A549 (cell line): ENCODE measurements at regions not wholly inside any gene's neighbourhood (a gene's known extent, or its start where the extent isn't known, plus 50 kb on each side); places are given as distances from the start of the nearest gene placed in this dataset.

Source experiments
- ATAC-seq, 2 experiments: fragments of 200-7000 bp in 1 of 2; fragments of >200 bp in 1 of 2; cut with Nextera tagmentation in 1 of 2; cut with Tn5 transposase in 1 of 2; 3 replicates each; pipeline versions ENCODE4 v1.8.0 to v1.9.1; 2018 to 2020; ENCODE audit warnings: mild to moderate bottlenecking in 1 of 2, moderate library complexity in 1 of 2
- CTCF ChIA-PET: fragments of 300-600 bp; sonication (Branson Sonifier 250); formaldehyde crosslinking; extraction: SDS; loops from one replicate; lab custom pipeline; 2021; ENCODE audit warnings: antibody characterized with exemption, inconsistent platforms; lab: Yijun Ruan, JAX
- POLR2A ChIA-PET: fragments of 350-600 bp; formaldehyde crosslinking; extraction: SDS; loops from one replicate; lab custom pipeline; 2021; ENCODE audit warnings: antibody characterized with exemption, inconsistent platforms; lab: Yijun Ruan, JAX
- DNase-seq, 2 experiments: peaks; one replicate each; pipeline versions ENCODE4 v3.0.0 to v3.0.0-alpha.2; 2011 to 2016; ENCODE audit warnings: low read depth in 1 of 2, low spot score in 1 of 2
- FAIRE-seq: peaks from 2 replicates; lab custom pipeline; 2011; peaks lifted over from hg19 to GRCh38; lab: Jason Lieb, UNC
- H3K27ac ChIP-seq, 2 experiments: fragments of >200 bp; sonication (Bioruptor Twin); formaldehyde crosslinking; 3 replicates each; pipeline ENCODE4 v1.5.1; 2016 to 2017
- H3K4me1 ChIP-seq: fragments of >200 bp; sonication (Bioruptor Twin); formaldehyde crosslinking; 3 replicates; pipeline ENCODE4 v1.6.1; 2016
- H3K4me2 ChIP-seq: fragments of >200 bp; sonication (Bioruptor Twin); formaldehyde crosslinking; 3 replicates; pipeline ENCODE4 v1.6.1; 2016
- H3K4me3 ChIP-seq: fragments of >200 bp; sonication (Bioruptor Twin); formaldehyde crosslinking; 3 replicates; pipeline ENCODE4 v1.5.1; 2016
- H3K9me3 ChIP-seq: fragments of >200 bp; sonication (Bioruptor Twin); formaldehyde crosslinking; 3 replicates; pipeline ENCODE4 v1.6.1; 2016
- BCL3 ChIP-seq: fragments of >200 bp; sonication (Bioruptor Twin); formaldehyde crosslinking; IDR thresholded peaks from 3 replicates; pipeline ENCODE4 v1.6.1; 2016
- CEBPB ChIP-seq, 2 experiments: fragments of >200 bp in 1 of 2; sonication (Bioruptor Twin) in 1 of 2; formaldehyde crosslinking in 1 of 2; IDR thresholded peaks; 2 replicates each; pipeline ENCODE4 v1.6.1; 2012 to 2016
- E2F6 ChIP-seq: IDR thresholded peaks from 2 replicates; pipeline ENCODE4 v1.6.1; 2012; ENCODE audit warnings: low read depth, borderline replicate concordance
- EP300 ChIP-seq, 2 experiments: fragments of >200 bp; sonication (Bioruptor Twin); formaldehyde crosslinking; IDR thresholded peaks; 2 replicates in 1 of 2; 3 replicates in 1 of 2; pipeline ENCODE4 v1.6.1; 2016 to 2017
- FOSL2 ChIP-seq, 2 experiments: fragments of 450-650 bp in 1 of 2; fragments of >200 bp in 1 of 2; sonication (Bioruptor Twin) in 1 of 2; formaldehyde crosslinking; IDR thresholded peaks; 2 replicates each; pipeline versions ENCODE4 v1.5.0 to v1.6.1; 2016 to 2020; ENCODE audit warnings: mild to moderate bottlenecking in 1 of 2, moderate library complexity in 1 of 2
- HES2 ChIP-seq: fragments of >200 bp; sonication (Bioruptor Twin); formaldehyde crosslinking; IDR thresholded peaks from 2 replicates; pipeline ENCODE4 v1.6.1; 2016
- KDM1A ChIP-seq: fragments of 200-600 bp; sonication (generic); IDR thresholded peaks from 2 replicates; pipeline ENCODE4 v1.6.1; 2016; ENCODE audit warnings: low read depth, mild to moderate bottlenecking
- MAFK ChIP-seq: fragments of 450-650 bp; IDR thresholded peaks from 2 replicates; pipeline ENCODE4 v1.6.1; 2014; ENCODE audit not compliant: partially characterized antibody
- MAX ChIP-seq: IDR thresholded peaks from 2 replicates; pipeline ENCODE4 v1.6.1; 2012
- MYC ChIP-seq: IDR thresholded peaks from 2 replicates; pipeline ENCODE4 v1.6.1; 2012; ENCODE audit warnings: mild to moderate bottlenecking, inconsistent platforms, low read length, improper control_type of control experiment, borderline replicate concordance
- NFE2L2 ChIP-seq: fragments of 150-350 bp; conservative IDR thresholded peaks from 2 replicates; pipeline ENCODE4 v1.6.1; 2014; ENCODE audit warnings: low read length
- PBX3 ChIP-seq: IDR thresholded peaks from 2 replicates; pipeline ENCODE4 v1.6.1; 2012
- POLR2A ChIP-seq: IDR thresholded peaks from 2 replicates; pipeline ENCODE4 v1.6.1; 2012; ENCODE audit warnings: mild to moderate bottlenecking, low read length
- REST ChIP-seq: fragments of 200-600 bp; sonication (generic); IDR thresholded peaks from 2 replicates; pipeline ENCODE4 v1.6.1; 2016; ENCODE audit warnings: antibody characterized with exemption, mild to moderate bottlenecking, moderate library complexity
- RNF2 ChIP-seq: fragments of 200-600 bp; sonication (generic); IDR thresholded peaks from 2 replicates; pipeline ENCODE4 v1.6.1; 2016; ENCODE audit warnings: low read depth, mild to moderate bottlenecking, antibody characterized with exemption, moderate library complexity, borderline replicate concordance
- SREBF2 ChIP-seq: fragments of 450-650 bp; IDR thresholded peaks from 2 replicates; pipeline ENCODE4 v1.6.1; 2014; ENCODE audit warnings: mild to moderate bottlenecking, moderate library complexity
- TP53 ChIP-seq: fragments of 250-450 bp; sonication (Bioruptor Pico); IDR thresholded peaks from 2 replicates; pipeline ENCODE4 v1.5.0; 2021; ENCODE audit warnings: mild to moderate bottlenecking, moderate library complexity
- USF2 ChIP-seq: fragments of 450-650 bp; IDR thresholded peaks from 2 replicates; pipeline ENCODE4 v1.6.1; 2014; ENCODE audit warnings: antibody characterized with exemption
- ZFP36 ChIP-seq: fragments of 450-650 bp; IDR thresholded peaks from 2 replicates; pipeline ENCODE4 v1.6.1; 2014; ENCODE audit warnings: borderline replicate concordance; ENCODE audit not compliant: partially characterized antibody
- ZNF302 ChIP-seq: fragments of 250-450 bp; sonication (Bioruptor Pico); IDR thresholded peaks from 2 replicates; pipeline ENCODE4 v1.9.0; 2021; ENCODE audit warnings: inconsistent platforms, mild to moderate bottlenecking, moderate library complexity
- WGBS: methylation state at CpG from one replicate; pipeline ENCODE4 v1.1.6; 2017; ENCODE audit errors: missing lambda C conversion rate; 5-methylcytosine and 5-hydroxymethylcytosine counted together

GRCh38 chr13:53165261-53165660 lies 136.6 kb downstream of the OLFM4 start:
- H3K4me2 ChIP-seq: no peak overlapping the region
- WGBS: 10% methylated on average over 4 of the region's 4 CpGs
- FAIRE-seq (no peak), DNase-seq (no peak), ATAC-seq (no peak)
- ChIA-PET CTCF (no interaction called here), POLR2A (no interaction called here)
- no peaks in the 10 kb centered on the region for H3K4me1 ChIP-seq
- no peak overlapping the region for H3K27ac ChIP-seq
- TF ChIP-seq NFE2L2 (no peak), MYC (no peak), REST (no peak), SREBF2 (no peak)
- H3K9me3 ChIP-seq: no peaks in the 10 kb centered on the region
- no peak overlapping the region for H3K4me3 ChIP-seq

- FAIRE-seq (no peak), ATAC-seq (no peak), DNase-seq (no peak)
- no peak overlapping the region for H3K4me3 ChIP-seq
- H3K9me3 ChIP-seq: no peaks in the 10 kb centered on the region
- H3K4me2 ChIP-seq: no peak overlapping the region
- ChIA-PET CTCF (no interaction called here), POLR2A (no interaction called here)
- 5% methylated on average over 3 of the region's 3 CpGs for WGBS
- H3K27ac ChIP-seq: no peak overlapping the region
- TF ChIP-seq POLR2A (no peak), CEBPB (IDR thresholded peaks at IDR 0.05) (no peak), RNF2 (no peak), FOSL2 (IDR thresholded peaks at IDR 0.05) (no peak), FOSL2 (CRISPR knock-in tag; IDR thresholded peaks at IDR 0.05) (no peak), MAFK (no peak), TP53 (no peak), PBX3 (no peak), REST (no peak), EP300 (IDR thresholded peaks at IDR 0.05) (no peak), USF2 (no peak), SREBF2 (no peak), HES2 (no peak)
- no peaks in the 10 kb centered on the region for H3K4me1 ChIP-seq
These were observed 138.9 kb downstream of the OLFM4 start for GRCh38 chr13:53167561-53167960.

- POLR2A ChIA-PET: no interaction called here
- H3K27ac ChIP-seq: no peak overlapping the region
These were observed 142.3 kb downstream of the OLFM4 start for GRCh38 chr13:53170910-53171309.

More at GRCh38 chr13:53170910-53171309, 142.3 kb downstream of the OLFM4 start:
- no peak overlapping the region for H3K4me3 ChIP-seq
- H3K9me3 ChIP-seq: no peaks in the 10 kb centered on the region
- ATAC-seq (no peak), DNase-seq (no peak), FAIRE-seq (no peak)
- CTCF ChIA-PET: no interaction called here
- no peaks in the 10 kb centered on the region for H3K4me1 ChIP-seq
- 0% methylated on average over 1 of the region's 1 CpG for WGBS
- no peak for TF ChIP-seq E2F6
- no peak for TF ChIP-seq PBX3
- no peak for TF ChIP-seq EP300 (IDR thresholded peaks at IDR 0.05)
- no peak for TF ChIP-seq MAX
- no peak for TF ChIP-seq ZFP36
- TF ChIP-seq ZNF302 (CRISPR knock-in tag): no peak
- no peak for TF ChIP-seq BCL3
- no peak for TF ChIP-seq KDM1A
- TF ChIP-seq FOSL2 (IDR thresholded peaks at IDR 0.05): no peak
- TF ChIP-seq FOSL2 (CRISPR knock-in tag; IDR thresholded peaks at IDR 0.05): no peak
- H3K4me2 ChIP-seq: no peak overlapping the region
